HCT116 (cell line): ENCODE measurements at regions not wholly inside any gene's neighbourhood (a gene's known extent, or its start where the extent isn't known, plus 50 kb on each side); places are given as distances from the start of the nearest gene placed in this dataset.

ENCODE experiments used
- ATAC-seq: fragments of 200-7000 bp; cut with Tn5 transposase; 2 replicates; pipeline ENCODE4 v1.9.1; 2020; ENCODE audit warnings: mild to moderate bottlenecking, moderate library complexity
- BruUV-seq: library from RNA; stranded (reverse); fragments of 400-500 nt; replicated peaks from 2 replicates; lab custom pipeline; 2021; lab: Mats Ljungman, UMichigan
- CTCF ChIA-PET: fragments of 300-600 bp; sonication (Branson Sonifier 250); formaldehyde crosslinking; loops from one replicate; lab custom pipeline; 2021; ENCODE audit warnings: antibody characterized with exemption; lab: Charles Lee
- POLR2A ChIA-PET: fragments of 300-600, 350-600 bp; sonication (Branson Sonifier 250); formaldehyde crosslinking; loops from one replicate; lab custom pipeline; 2021; ENCODE audit warnings: antibody characterized with exemption; lab: Charles Lee
- RAD21 ChIA-PET, 2 experiments: fragments of 300-600 bp; sonication (Branson Sonifier 250); formaldehyde crosslinking; loops; one replicate each; lab custom pipeline; 2023; ENCODE audit warnings: low total read pairs in 2 of 2; ENCODE audit not compliant: uncharacterized antibody in 2 of 2, unreplicated experiment in 2 of 2, low non-redundant PET in 1 of 2; lab: Charles Lee
- DNase-seq: peaks from one replicate; pipeline ENCODE4 v3.0.0-alpha.2; 2010; ENCODE audit warnings: low read depth, low spot score
- H2AFZ ChIP-seq: fragments of 200-600 bp; shearing (Covaris generic), sonication (generic); 2 replicates; pipeline ENCODE4 v1.6.1; 2017; ENCODE audit warnings: low read depth, mixed run types, mixed read lengths, antibody characterized with exemption, low read length; ENCODE audit not compliant: poor library complexity, severe bottlenecking
- H3K27ac ChIP-seq: 2 replicates; pipeline ENCODE4 v1.5.1; 2012; ENCODE audit warnings: low read depth, low read length
- H3K27me3 ChIP-seq: fragments of 200-600 bp; sonication (generic); 2 replicates; pipeline ENCODE4 v1.6.1; 2016; ENCODE audit warnings: mixed run types, low read length, mixed read lengths; ENCODE audit not compliant: insufficient read depth
- H3K36me3 ChIP-seq, 2 experiments: fragments of 200-500 bp in 1 of 2; fragments of 200-600 bp in 1 of 2; sonication (Bioruptor generic) in 1 of 2; sonication (generic) in 1 of 2; 2 replicates each; pipeline versions ENCODE4 v1.5.1 to v1.6.1; 2014 to 2016; ENCODE audit warnings: low read length in 2 of 2, inconsistent platforms in 1 of 2, mixed read lengths in 1 of 2, mixed run types in 1 of 2; ENCODE audit not compliant: insufficient read depth in 2 of 2, control insufficient read depth in 1 of 2
- H3K4me1 ChIP-seq, 2 experiments: fragments of 200-600 bp in 1 of 2; sonication (generic) in 1 of 2; 2 replicates each; pipeline versions ENCODE4 v1.5.1 to v1.6.1; 2012 to 2017; ENCODE audit warnings: low read length in 2 of 2, inconsistent platforms in 1 of 2, mild to moderate bottlenecking in 1 of 2, mixed read lengths in 1 of 2, mixed run types in 1 of 2, moderate library complexity in 1 of 2; ENCODE audit not compliant: insufficient read depth in 2 of 2, control insufficient read depth in 1 of 2
- H3K4me2 ChIP-seq: fragments of 200-600 bp; sonication (generic); 2 replicates; pipeline ENCODE4 v1.6.1; 2017; ENCODE audit warnings: mixed run types, low read length, mixed read lengths
- H3K4me3 ChIP-seq, 2 experiments: fragments of 200-600 bp in 1 of 2; sonication (generic) in 1 of 2; replicated peaks in 1 of 2; 2 replicates each; pipeline ENCODE4 v1.5.1; 2011 to 2016; ENCODE audit warnings: low read length in 2 of 2, control low read depth in 1 of 2, low read depth in 1 of 2, mild to moderate bottlenecking in 1 of 2, mixed read lengths in 1 of 2, mixed run types in 1 of 2
- H3K79me2 ChIP-seq: fragments of 200-600 bp; sonication (generic); 2 replicates; pipeline ENCODE4 v1.6.1; 2017; ENCODE audit warnings: mild to moderate bottlenecking, mixed run types, low read length, moderate library complexity, mixed read lengths; ENCODE audit not compliant: insufficient read depth
- H3K9ac ChIP-seq: fragments of 200-600 bp; sonication (generic); 2 replicates; pipeline ENCODE4 v1.6.1; 2016; ENCODE audit warnings: low read length, mixed read lengths
- H3K9me2 ChIP-seq: fragments of 200-600 bp; sonication (generic), shearing (Covaris generic); 2 replicates; pipeline ENCODE4 v1.6.1; 2017; ENCODE audit warnings: mixed run types, mild to moderate bottlenecking, moderate library complexity; ENCODE audit not compliant: insufficient read depth
- H3K9me3 ChIP-seq, 2 experiments: fragments of 200-500 bp in 1 of 2; fragments of 200-600 bp in 1 of 2; sonication (Bioruptor generic) in 1 of 2; sonication (generic) in 1 of 2; 2 replicates each; pipeline ENCODE4 v1.6.1; 2014 to 2017; ENCODE audit warnings: low read length in 2 of 2, mixed read lengths in 2 of 2, inconsistent platforms in 1 of 2, low read depth in 1 of 2, mild to moderate bottlenecking in 1 of 2, mixed run types in 1 of 2, moderate library complexity in 1 of 2; ENCODE audit not compliant: control insufficient read depth in 1 of 2, insufficient read depth in 1 of 2
- H4K20me1 ChIP-seq: fragments of 200-600 bp; sonication (generic), shearing (Covaris generic); 2 replicates; pipeline ENCODE4 v1.6.1; 2017; ENCODE audit warnings: mixed run types, mild to moderate bottlenecking, moderate library complexity; ENCODE audit not compliant: insufficient read depth
- EZH2 ChIP-seq: fragments of 200-600 bp; sonication (generic); IDR thresholded peaks from 2 replicates; pipeline ENCODE4 v1.6.1; 2017; ENCODE audit warnings: antibody characterized with exemption, mixed run types
- FOSL1 ChIP-seq: IDR thresholded peaks from 2 replicates; pipeline ENCODE4 v1.6.1; 2012; ENCODE audit warnings: low read depth
- SRF ChIP-seq: IDR thresholded peaks from 2 replicates; pipeline ENCODE4 v1.6.1; 2012; ENCODE audit warnings: low read depth
- ZBTB33 ChIP-seq: IDR thresholded peaks from 2 replicates; pipeline ENCODE4 v1.6.1; 2011; ENCODE audit warnings: mild to moderate bottlenecking, low read length, moderate library complexity; ENCODE audit not compliant: insufficient replicate concordance; ENCODE audit errors: extremely low read depth
- intact Hi-C: fragments of 100-400 bp; cut with micrococcal nuclease; formaldehyde crosslinking; loops from 2 replicates; pipeline ENCODE4 v1.10.0; 2022
- TF ChIP-seq, protein P1 (sequence below): IDR thresholded peaks from 2 replicates; pipeline ENCODE4 v1.6.1; 2012

DNA sequence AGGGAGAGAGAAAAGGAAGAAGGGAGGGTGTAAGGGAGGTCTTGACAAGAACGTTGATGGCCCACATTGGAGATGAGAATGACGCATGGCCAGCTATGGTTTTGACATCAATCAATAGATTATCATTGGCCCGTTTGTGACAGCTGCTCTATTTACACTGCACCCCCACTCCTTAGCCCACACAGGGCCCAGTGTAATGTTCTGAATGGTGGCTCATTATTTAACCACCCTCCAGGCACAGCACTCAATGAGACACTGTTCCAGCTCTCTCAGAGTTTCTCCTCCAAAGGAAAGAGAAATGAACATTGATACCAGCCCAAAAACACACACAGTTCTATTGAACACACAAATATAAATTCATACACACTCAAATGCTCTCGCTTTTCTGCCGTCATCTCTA, 173.0 kb upstream of the IPO5 start (continued):
- TF ChIP-seq ZBTB33: no peak

DNA sequence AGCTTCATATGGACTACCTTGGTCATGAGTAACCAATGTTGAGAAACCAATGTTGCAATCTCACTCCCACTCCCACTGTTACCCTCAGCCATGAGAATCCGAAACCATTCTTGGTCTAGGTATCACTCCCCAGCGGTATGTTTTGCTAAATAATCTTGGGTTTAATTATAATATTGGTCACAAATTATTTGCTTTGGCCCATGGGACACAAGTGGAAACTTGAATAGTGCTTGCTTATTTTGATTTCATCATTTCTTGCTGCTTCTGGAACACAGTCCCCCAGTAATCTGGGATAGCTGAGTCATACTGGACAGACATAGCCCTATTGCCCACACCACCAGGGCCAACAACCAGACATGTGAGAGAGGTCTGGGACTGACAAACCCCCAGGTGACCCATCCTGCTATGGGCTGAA, 171.6 kb upstream of the IPO5 start:
- H3K9me2 ChIP-seq: no peaks in the 10 kb centered on the region
- no peaks in the 10 kb centered on the region for H3K9me3 ChIP-seq
- ATAC-seq: no peak
- RAD21 ChIA-PET: no interaction called here
- no peak overlapping the region for H3K9ac ChIP-seq
- BruUV-seq: no TSS peak
- POLR2A ChIA-PET: no interaction called here
- H4K20me1 ChIP-seq: no peaks in the 10 kb centered on the region
- H3K36me3 ChIP-seq: no peaks in the 10 kb centered on the region
- H3K4me1 ChIP-seq: no peaks in the 10 kb centered on the region
- DNase-seq: no peak
- CTCF ChIA-PET: no interaction called here
- intact Hi-C loops: no loop called here
- H3K79me2 ChIP-seq: no peaks in the 10 kb centered on the region
- H3K4me2 ChIP-seq: no peak overlapping the region
- H3K27me3 ChIP-seq: no peaks in the 10 kb centered on the region
- H3K4me3 ChIP-seq: no peak overlapping the region
- no peak overlapping the region for H3K27ac ChIP-seq
- TF ChIP-seq FOSL1 (no peak), ZBTB33 (no peak), EZH2 (no peak), SRF (no peak)
- TF ChIP-seq, protein P1, sequence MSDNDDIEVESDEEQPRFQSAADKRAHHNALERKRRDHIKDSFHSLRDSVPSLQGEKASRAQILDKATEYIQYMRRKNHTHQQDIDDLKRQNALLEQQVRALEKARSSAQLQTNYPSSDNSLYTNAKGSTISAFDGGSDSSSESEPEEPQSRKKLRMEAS: no peak
- H2AFZ ChIP-seq: no peak overlapping the region
